ENCODE measurements at regions not wholly inside any gene's neighbourhood (a gene's known extent, or its start where the extent isn't known, plus 50 kb on each side); places are given as distances from the start of the nearest gene placed in this dataset.

- no peak overlapping the region for H3K18ac ChIP-seq (ENCODE audit: low read depth in 1 of 2, low read length in 2 of 2)
- H3K27me3 ChIP-seq (ENCODE audit: control insufficient read depth in 1 of 2, insufficient read depth in 1 of 2, low read length in 2 of 2): peaks cover 72 to 80% of the 10 kb centered on the region in 2 experiments
- no peaks in the 10 kb centered on the region for H3K36me3 ChIP-seq (ENCODE audit: control insufficient read depth in 1 of 2, insufficient read depth in 2 of 2, low read depth in 1 of 2, low read length in 2 of 2)
- H3K4me3 ChIP-seq (ENCODE audit: insufficient read depth in 1 of 2, low read depth in 1 of 2, low read length in 2 of 2): no peak overlapping the region
- H3K27ac ChIP-seq (ENCODE audit: low read length, poor library complexity, severe bottlenecking): no peak overlapping the region
- no peak overlapping the region for H3K9ac ChIP-seq (ENCODE audit: low read length)
- no peak overlapping the region for H2AFZ ChIP-seq (ENCODE audit: low read depth, low read length)
- no peak overlapping the region for H4K8ac ChIP-seq (ENCODE audit: low read length)
- H4K91ac ChIP-seq (ENCODE audit: low read length): peak overlapping the region; percentile 5
- H3K9me3 ChIP-seq (ENCODE audit: control insufficient read depth, low read length): no peaks in the 10 kb centered on the region
- H3K79me1 ChIP-seq (replicated peaks; ENCODE audit: low read length, poor library complexity, severe bottlenecking): no peaks in the 10 kb centered on the region
- no peak overlapping the region for H2BK5ac ChIP-seq (ENCODE audit: low read depth, low read length, poor library complexity, severe bottlenecking)
- H2AK5ac ChIP-seq (ENCODE audit: low read length, severe bottlenecking): no peak overlapping the region
- H3K14ac ChIP-seq (ENCODE audit: low read length in 2 of 2): no peak overlapping the region
- H2BK120ac ChIP-seq (ENCODE audit: low read depth, low read length): no peak overlapping the region
- H3K4me2 ChIP-seq (ENCODE audit: low read length, poor library complexity, severe bottlenecking): no peak overlapping the region
- no peak overlapping the region for H2BK12ac ChIP-seq (ENCODE audit: low read length in 2 of 2)
- H3K4ac ChIP-seq (ENCODE audit: low read depth in 1 of 2, low read length in 2 of 2): no peak overlapping the region
- WGBS: 74% methylated on average over 7 of the region's 7 CpGs
- H3K4me1 ChIP-seq (ENCODE audit: control insufficient read depth, insufficient read depth, low read depth, low read length): peaks cover 14% of the 10 kb centered on the region
- no peak for DNase-seq
- H2BK15ac ChIP-seq (ENCODE audit: low read depth, poor library complexity, severe bottlenecking): no peak overlapping the region
- H3K23ac ChIP-seq (ENCODE audit: low read length in 2 of 2): no peak overlapping the region
These were observed 182.3 kb upstream of the LINGO1 start for GRCh38 chr15:77815015-77815414.

DNA sequence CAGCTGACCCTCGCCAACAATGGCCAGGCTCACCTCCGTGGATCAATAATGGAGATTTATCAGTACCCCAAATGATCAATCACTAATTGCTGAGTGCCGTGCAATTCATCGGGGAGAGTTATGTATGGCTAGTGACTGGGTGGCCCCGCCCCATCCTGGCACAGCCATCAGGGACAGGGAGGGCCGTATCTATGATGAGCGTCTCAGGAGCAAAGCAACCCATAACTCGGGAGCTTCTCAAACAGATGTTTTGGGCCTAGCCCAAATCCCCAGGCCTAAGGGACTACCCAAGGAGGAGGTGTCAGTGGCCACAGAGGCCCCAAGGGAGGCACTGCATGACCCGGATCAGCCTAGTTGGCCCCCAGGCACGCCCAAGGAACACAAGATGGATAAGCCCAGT, 180.0 kb upstream of the LINGO1 start:
- no peak overlapping the region for H3K18ac ChIP-seq (ENCODE audit: low read depth in 1 of 2, low read length in 2 of 2)
- no peak overlapping the region for H2BK5ac ChIP-seq (ENCODE audit: low read depth, low read length, poor library complexity, severe bottlenecking)
- peaks cover 68 to 86% of the 10 kb centered on the region in 2 experiments for H3K27me3 ChIP-seq (ENCODE audit: control insufficient read depth in 1 of 2, insufficient read depth in 1 of 2, low read length in 2 of 2)
- no peaks in the 10 kb centered on the region for H3K9me3 ChIP-seq (ENCODE audit: control insufficient read depth, low read length)
- H3K4me2 ChIP-seq (ENCODE audit: low read length, poor library complexity, severe bottlenecking): no peak overlapping the region
- no peak overlapping the region for H2BK120ac ChIP-seq (ENCODE audit: low read depth, low read length)
- H3K4ac ChIP-seq (ENCODE audit: low read depth in 1 of 2, low read length in 2 of 2): no peak overlapping the region
- H3K36me3 ChIP-seq (ENCODE audit: control insufficient read depth in 1 of 2, insufficient read depth in 2 of 2, low read depth in 1 of 2, low read length in 2 of 2): no peaks in the 10 kb centered on the region
- no peak overlapping the region for H2BK12ac ChIP-seq (ENCODE audit: low read length in 2 of 2)
- no peak overlapping the region for H2AK5ac ChIP-seq (ENCODE audit: low read length, severe bottlenecking)
- no peak overlapping the region for H3K14ac ChIP-seq (ENCODE audit: low read length in 2 of 2)
- H4K8ac ChIP-seq (ENCODE audit: low read length): no peak overlapping the region
- H3K23ac ChIP-seq (ENCODE audit: low read length in 2 of 2): no peak overlapping the region
- no peak overlapping the region for H2BK15ac ChIP-seq (ENCODE audit: low read depth, poor library complexity, severe bottlenecking)
- H3K79me1 ChIP-seq (replicated peaks; ENCODE audit: low read length, poor library complexity, severe bottlenecking): no peaks in the 10 kb centered on the region
- 79% methylated on average over 9 of the region's 10 CpGs for WGBS
- no peak overlapping the region for H2AFZ ChIP-seq (ENCODE audit: low read depth, low read length)
- no peak overlapping the region for H3K4me3 ChIP-seq (ENCODE audit: insufficient read depth in 1 of 2, low read depth in 1 of 2, low read length in 2 of 2)
- no peak overlapping the region for H4K91ac ChIP-seq (ENCODE audit: low read length)
- H3K4me1 ChIP-seq (ENCODE audit: control insufficient read depth, insufficient read depth, low read depth, low read length): no peaks in the 10 kb centered on the region
- no peak for DNase-seq
- H3K27ac ChIP-seq (ENCODE audit: low read length, poor library complexity, severe bottlenecking): no peak overlapping the region
- no peak overlapping the region for H3K9ac ChIP-seq (ENCODE audit: low read length)

DNA sequence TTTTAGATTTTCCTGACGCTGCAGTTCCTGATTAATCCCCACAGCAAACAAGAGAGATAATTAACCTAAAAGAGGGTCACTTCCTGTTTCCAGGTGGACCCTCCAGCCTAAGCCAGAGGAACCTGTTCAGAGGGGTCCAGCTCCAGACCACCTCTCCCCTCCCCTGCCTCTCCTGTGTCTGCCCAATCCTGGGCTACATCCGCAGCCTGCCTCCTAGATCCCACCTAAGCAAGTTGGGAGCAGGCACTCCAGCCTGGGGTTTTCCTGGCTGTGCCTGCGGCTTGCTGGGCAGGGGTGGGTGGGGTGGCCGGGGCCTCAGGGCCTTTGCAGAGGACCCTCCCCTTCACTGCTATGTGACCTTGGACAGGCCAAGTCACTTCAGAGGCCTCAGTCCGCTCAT, 178.6 kb upstream of the LINGO1 start:
- 43% methylated on average over 3 of the region's 5 CpGs for WGBS
- H2AFZ ChIP-seq (ENCODE audit: low read depth, low read length): no peak overlapping the region
- no peak overlapping the region for H3K14ac ChIP-seq (ENCODE audit: low read length in 2 of 2)
- H2BK120ac ChIP-seq (ENCODE audit: low read depth, low read length): no peak overlapping the region
- no peak overlapping the region for H3K4ac ChIP-seq (ENCODE audit: low read depth in 1 of 2, low read length in 2 of 2)
- H2BK15ac ChIP-seq (ENCODE audit: low read depth, poor library complexity, severe bottlenecking): no peak overlapping the region
- H4K91ac ChIP-seq (ENCODE audit: low read length): no peak overlapping the region
- H2BK5ac ChIP-seq (ENCODE audit: low read depth, low read length, poor library complexity, severe bottlenecking): no peak overlapping the region
- no peak for DNase-seq
- no peak overlapping the region for H4K8ac ChIP-seq (ENCODE audit: low read length)
- no peaks in the 10 kb centered on the region for H3K9me3 ChIP-seq (ENCODE audit: control insufficient read depth, low read length)
- H3K9ac ChIP-seq (ENCODE audit: low read length): no peak overlapping the region
- no peak overlapping the region for H3K4me2 ChIP-seq (ENCODE audit: low read length, poor library complexity, severe bottlenecking)
- no peak overlapping the region for H3K27ac ChIP-seq (ENCODE audit: low read length, poor library complexity, severe bottlenecking)
- no peak overlapping the region for H3K18ac ChIP-seq (ENCODE audit: low read depth in 1 of 2, low read length in 2 of 2)
- no peak overlapping the region for H3K4me3 ChIP-seq (ENCODE audit: insufficient read depth in 1 of 2, low read depth in 1 of 2, low read length in 2 of 2)
- no peaks in the 10 kb centered on the region for H3K36me3 ChIP-seq (ENCODE audit: control insufficient read depth in 1 of 2, insufficient read depth in 2 of 2, low read depth in 1 of 2, low read length in 2 of 2)
- H3K23ac ChIP-seq (ENCODE audit: low read length in 2 of 2): no peak overlapping the region
- H3K4me1 ChIP-seq (ENCODE audit: control insufficient read depth, insufficient read depth, low read depth, low read length): no peaks in the 10 kb centered on the region
- peaks cover 61 to 86% of the 10 kb centered on the region in 2 experiments for H3K27me3 ChIP-seq (ENCODE audit: control insufficient read depth in 1 of 2, insufficient read depth in 1 of 2, low read length in 2 of 2)
- no peak overlapping the region for H2AK5ac ChIP-seq (ENCODE audit: low read length, severe bottlenecking)
- no peaks in the 10 kb centered on the region for H3K79me1 ChIP-seq (replicated peaks; ENCODE audit: low read length, poor library complexity, severe bottlenecking)
- H2BK12ac ChIP-seq (ENCODE audit: low read length in 2 of 2): no peak overlapping the region

GRCh38 chr15:77810130-77810571, 177.4 kb upstream of the LINGO1 start:
- H2AK5ac ChIP-seq (ENCODE audit: low read length, severe bottlenecking): no peak overlapping the region
- WGBS: 61% methylated on average over 6 of the region's 6 CpGs

More at GRCh38 chr15:77810130-77810571, 177.4 kb upstream of the LINGO1 start:
- Histone ChIP-seq H2BK120ac (ENCODE audit: low read depth, low read length) (no peak overlapping the region), H3K4me2 (ENCODE audit: low read length, poor library complexity, severe bottlenecking) (no peak overlapping the region), H2BK15ac (ENCODE audit: low read depth, poor library complexity, severe bottlenecking) (no peak overlapping the region), H4K8ac (ENCODE audit: low read length) (no peak overlapping the region), H3K9ac (ENCODE audit: low read length) (no peak overlapping the region), H3K4ac (ENCODE audit: low read depth in 1 of 2, low read length in 2 of 2) (no peak overlapping the region), H2BK12ac (ENCODE audit: low read length in 2 of 2) (no peak overlapping the region), H4K91ac (ENCODE audit: low read length) (peak overlapping the region; percentile 0), H3K36me3 (ENCODE audit: control insufficient read depth in 1 of 2, insufficient read depth in 2 of 2, low read depth in 1 of 2, low read length in 2 of 2) (no peaks in the 10 kb centered on the region), H3K27ac (ENCODE audit: low read length, poor library complexity, severe bottlenecking) (no peak overlapping the region), H3K27me3 (ENCODE audit: control insufficient read depth in 1 of 2, insufficient read depth in 1 of 2, low read length in 2 of 2) (peaks cover 54 to 83% of the 10 kb centered on the region in 2 experiments), H3K14ac (ENCODE audit: low read length in 2 of 2) (no peak overlapping the region), H2AFZ (ENCODE audit: low read depth, low read length) (no peak overlapping the region), H3K4me1 (ENCODE audit: control insufficient read depth, insufficient read depth, low read depth, low read length) (no peaks in the 10 kb centered on the region), H3K18ac (ENCODE audit: low read depth in 1 of 2, low read length in 2 of 2) (no peak overlapping the region), H2BK5ac (ENCODE audit: low read depth, low read length, poor library complexity, severe bottlenecking) (no peak overlapping the region), H3K4me3 (ENCODE audit: insufficient read depth in 1 of 2, low read depth in 1 of 2, low read length in 2 of 2) (no peak overlapping the region), H3K9me3 (ENCODE audit: control insufficient read depth, low read length) (no peaks in the 10 kb centered on the region), H3K23ac (ENCODE audit: low read length in 2 of 2) (no peak overlapping the region), H3K79me1 (replicated peaks; ENCODE audit: low read length, poor library complexity, severe bottlenecking) (no peaks in the 10 kb centered on the region)
- DNase-seq: peak; percentile 5
